Keratinocyte (primary cell): ENCODE measurements at regions not wholly inside any gene's neighbourhood (a gene's known extent, or its start where the extent isn't known, plus 50 kb on each side); places are given as distances from the start of the nearest gene placed in this dataset.

Experiments used
- CTCF ChIP-seq, 3 experiments: IDR thresholded peaks in 1 of 3; conservative IDR thresholded peaks in 1 of 3; optimal IDR thresholded peaks in 1 of 3; 2 replicates in 2 of 3; 3 replicates in 1 of 3; pipeline versions ENCODE3 to v1.5.1; 2011; ENCODE audit warnings: low read length in 3 of 3, mild to moderate bottlenecking in 3 of 3, moderate library complexity in 2 of 3, control low read depth in 1 of 3, inconsistent platforms in 1 of 3; ENCODE audit not compliant: insufficient read depth in 2 of 3; ENCODE audit errors: extremely low read depth in 1 of 3
- EZH2 ChIP-seq: IDR thresholded peaks from one replicate; pipeline ENCODE4 v1.6.1; 2012; ENCODE audit warnings: inconsistent platforms, mild to moderate bottlenecking, low read length, moderate library complexity

- TF ChIP-seq EZH2 (no peak), CTCF (optimal IDR thresholded peaks at IDR 0.05 in 1 of 3, IDR thresholded peaks at IDR 0.05 in 1 of 3, conservative IDR thresholded peaks at IDR 0.05 in 1 of 3; ENCODE audit: extremely low read depth in 1 of 3, insufficient read depth in 2 of 3, low read length in 3 of 3) (no peak)
Observed at GRCh38 chr11:80842246-80842645, 1401.4 kb upstream of the TENM4 start.
